ENCODE measurements at regions not wholly inside any gene's neighbourhood (a gene's known extent, or its start where the extent isn't known, plus 50 kb on each side); places are given as distances from the start of the nearest gene placed in this dataset.
A peak's percentile ranks its signal among the peaks of the same experiment; 100 is the strongest.

GRCh38 chr2:156157670-156158069, 174.9 kb downstream of the NR4A2 start:
- no peak for TF ChIP-seq CTCF (IDR thresholded peaks at IDR 0.05; ENCODE audit: low read depth, low read length, missing control alignments)
- H3K4me3 ChIP-seq (ENCODE audit: low read depth, low read length) = no peak overlapping the region
- in situ Hi-C loops (cut with HindIII; ENCODE audit: low sequenced_read_pairs) = no loop called here
- no peak for DNase-seq (ENCODE audit: low read depth)

DNA sequence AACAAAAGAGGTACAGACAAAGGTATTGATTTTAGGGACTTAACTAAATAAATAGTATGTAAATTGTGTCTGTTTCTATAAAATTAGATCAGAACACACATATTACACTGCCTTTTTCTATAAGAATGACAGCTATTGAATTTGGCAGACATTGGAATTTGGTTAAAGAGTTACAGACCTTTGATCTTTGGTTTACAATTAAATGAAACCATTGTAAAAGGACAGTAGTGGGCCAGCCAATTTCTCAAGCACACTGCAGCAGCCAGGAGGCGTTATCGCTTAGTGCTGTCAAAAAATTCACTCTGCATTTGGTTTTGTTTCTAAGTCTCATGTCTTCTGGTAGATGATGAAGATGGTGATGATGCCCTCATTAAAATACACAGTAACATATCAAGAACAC, 175.9 kb downstream of the NR4A2 start:
- in situ Hi-C loops (cut with HindIII; ENCODE audit: low sequenced_read_pairs) = no loop called here
- H3K4me3 ChIP-seq (ENCODE audit: low read depth, low read length) = no peak overlapping the region
- peak; percentile 8 for TF ChIP-seq CTCF (IDR thresholded peaks at IDR 0.05; ENCODE audit: low read depth, low read length, missing control alignments)
- no peak for DNase-seq (ENCODE audit: low read depth)

- in situ Hi-C loops (cut with HindIII; ENCODE audit: low sequenced_read_pairs) = no loop called here
- H3K4me3 ChIP-seq (ENCODE audit: low read depth, low read length) = no peak overlapping the region
- no peak for DNase-seq (ENCODE audit: low read depth)
- TF ChIP-seq CTCF (IDR thresholded peaks at IDR 0.05; ENCODE audit: low read depth, low read length, missing control alignments) = no peak
Measured at GRCh38 chr2:156155319-156155718, 177.2 kb downstream of the NR4A2 start.

- in situ Hi-C loops (cut with HindIII; ENCODE audit: low sequenced_read_pairs) = no loop called here
- DNase-seq (ENCODE audit: low read depth) = no peak
- no peak for TF ChIP-seq CTCF (IDR thresholded peaks at IDR 0.05; ENCODE audit: low read depth, low read length, missing control alignments)
- H3K4me3 ChIP-seq (ENCODE audit: low read depth, low read length) = no peak overlapping the region
Measured at GRCh38 chr2:156151351-156151750, 181.2 kb downstream of the NR4A2 start.

- no peak for DNase-seq (ENCODE audit: low read depth)
- no peak for TF ChIP-seq CTCF (IDR thresholded peaks at IDR 0.05; ENCODE audit: low read depth, low read length, missing control alignments)
- in situ Hi-C loops (cut with HindIII; ENCODE audit: low sequenced_read_pairs) = no loop called here
- no peak overlapping the region for H3K4me3 ChIP-seq (ENCODE audit: low read depth, low read length)
Measured at GRCh38 chr2:156147594-156148330, 184.8 kb downstream of the NR4A2 start.

DNA sequence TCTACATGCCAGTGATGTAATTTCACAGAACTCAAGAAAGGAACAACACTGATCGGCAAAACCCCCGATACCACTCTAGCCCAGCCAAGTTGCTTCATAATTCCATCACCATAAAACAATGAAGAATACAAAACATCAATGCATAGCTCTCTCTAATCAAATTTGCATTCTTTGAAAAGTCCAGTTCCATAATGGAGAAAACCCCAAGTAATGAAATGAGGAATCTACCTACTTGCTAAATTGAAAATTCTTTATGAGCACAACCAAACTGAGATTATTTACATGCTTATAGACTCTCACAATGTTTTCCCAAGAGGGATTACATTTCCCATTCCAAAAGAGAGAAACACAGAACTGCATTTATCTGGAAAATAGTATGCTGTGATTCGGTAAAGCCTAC, 186.5 kb downstream of the NR4A2 start:
- no peak for TF ChIP-seq CTCF (IDR thresholded peaks at IDR 0.05; ENCODE audit: low read depth, low read length, missing control alignments)
- in situ Hi-C loops (cut with HindIII; ENCODE audit: low sequenced_read_pairs) = no loop called here
- no peak overlapping the region for H3K4me3 ChIP-seq (ENCODE audit: low read depth, low read length)
- DNase-seq (ENCODE audit: low read depth) = no peak

Measured in astrocyte of the cerebellum (primary cell).